ENCODE measurements at regions not wholly inside any gene's neighbourhood (a gene's known extent, or its start where the extent isn't known, plus 50 kb on each side); places are given as distances from the start of the nearest gene placed in this dataset.

GRCh38 chr1:87702455-87702854, 373.8 kb downstream of the LMO4 start:
- CTCF ChIA-PET: no interaction called here

GRCh38 chr1:87705233-87705632, 376.6 kb downstream of the LMO4 start:
- Mint-ChIP-seq H3K4me3 (no peak overlapping the region), H3K27me3 (ENCODE audit: low read depth) (peaks cover 1% of the 10 kb centered on the region; the same call in 1 of the 2 replicates), H3K27ac (no peak overlapping the region), H3K4me1 (peaks cover 5% of the 10 kb centered on the region), H3K36me3 (peaks cover 24% of the 10 kb centered on the region), H3K9me3 (peaks cover 35% of the 10 kb centered on the region)
- DNase-seq (ENCODE audit: low spot score) (no peak), ATAC-seq (no peak)
- ChIA-PET CTCF (no interaction called here), POLR2A (no interaction called here)
- TF ChIP-seq ZNF317 (CRISPR knock-in tag; IDR thresholded peaks at IDR 0.05; ENCODE audit: borderline replicate concordance, low read depth): no peak
- no peak for TF ChIP-seq ZNF232 (CRISPR knock-in tag; IDR thresholded peaks at IDR 0.05)
- TF ChIP-seq ZNF396 (CRISPR knock-in tag; IDR thresholded peaks at IDR 0.05; ENCODE audit: borderline replicate concordance): no peak
- TF ChIP-seq NFATC4 (CRISPR knock-in tag; IDR thresholded peaks at IDR 0.05): no peak
- no peak for TF ChIP-seq PREB (CRISPR knock-in tag; IDR thresholded peaks at IDR 0.05; ENCODE audit: borderline replicate concordance)
- no peak for TF ChIP-seq RORB (CRISPR knock-in tag; IDR thresholded peaks at IDR 0.05)
- no peak for TF ChIP-seq JUN (CRISPR knock-in tag; IDR thresholded peaks at IDR 0.05)

More at GRCh38 chr1:87702455-87702854, 373.8 kb downstream of the LMO4 start:
- ATAC-seq: no peak
- Mint-ChIP-seq H3K4me1 (peaks cover 5% of the 10 kb centered on the region), H3K27ac (no peak overlapping the region), H3K4me3 (no peak overlapping the region), H3K27me3 (ENCODE audit: low read depth) (peaks cover 3% of the 10 kb centered on the region; the same call in 1 of the 2 replicates), H3K36me3 (peaks cover 32% of the 10 kb centered on the region), H3K9me3 (peaks cover 44% of the 10 kb centered on the region)
- TF ChIP-seq GRHL2 (CRISPR knock-in tag; IDR thresholded peaks at IDR 0.05; ENCODE audit: insufficient replicate concordance, severe bottlenecking): no peak
- no peak for TF ChIP-seq FOXP1 (CRISPR knock-in tag; IDR thresholded peaks at IDR 0.05; ENCODE audit: borderline replicate concordance)
- POLR2A ChIA-PET: no interaction called here
- no peak for DNase-seq (ENCODE audit: low spot score)

- peaks cover 5% of the 10 kb centered on the region for H3K4me1 Mint-ChIP-seq
- no peak for ATAC-seq
- ChIA-PET POLR2A (no interaction called here), CTCF (no interaction called here)
- no peak for TF ChIP-seq ZNF121 (CRISPR knock-in tag; IDR thresholded peaks at IDR 0.05)
- no peak for TF ChIP-seq ATF2 (CRISPR knock-in tag; IDR thresholded peaks at IDR 0.05; ENCODE audit: borderline replicate concordance, low read depth)
- TF ChIP-seq MAX (CRISPR knock-in tag; IDR thresholded peaks at IDR 0.05): no peak
- no peak for TF ChIP-seq ZNF396 (CRISPR knock-in tag; IDR thresholded peaks at IDR 0.05; ENCODE audit: borderline replicate concordance)
- no peak for TF ChIP-seq ZNF532 (CRISPR knock-in tag; IDR thresholded peaks at IDR 0.05; ENCODE audit: borderline replicate concordance)
- TF ChIP-seq ZNF416 (CRISPR knock-in tag; IDR thresholded peaks at IDR 0.05): no peak
- TF ChIP-seq CTCF (IDR thresholded peaks at IDR 0.05): no peak
- no peak for TF ChIP-seq HMGXB4 (CRISPR knock-in tag; IDR thresholded peaks at IDR 0.05)
- no peak for TF ChIP-seq ZNF219 (CRISPR knock-in tag; IDR thresholded peaks at IDR 0.05; ENCODE audit: borderline replicate concordance)
- H3K27ac Mint-ChIP-seq: no peak overlapping the region
- peaks cover 15% of the 10 kb centered on the region for H3K36me3 Mint-ChIP-seq
- no peaks in the 10 kb centered on the region; the same call in 1 of the 2 replicates for H3K27me3 Mint-ChIP-seq (ENCODE audit: low read depth)
- DNase-seq (ENCODE audit: low spot score): no peak
- H3K9me3 Mint-ChIP-seq: peaks cover 25% of the 10 kb centered on the region
- no peak overlapping the region for H3K4me3 Mint-ChIP-seq
These were observed 377.5 kb downstream of the LMO4 start for GRCh38 chr1:87706203-87706602.
